GM10266 (cell line): ENCODE measurements at regions not wholly inside any gene's neighbourhood (a gene's known extent, or its start where the extent isn't known, plus 50 kb on each side); places are given as distances from the start of the nearest gene placed in this dataset.
"Not testable (repeated sequence)": the region's sequence is repeated elsewhere in the genome, so short reads cannot be mapped to it uniquely, and the experiment has no call there.

Source experiments
- DNase-seq: peaks from one replicate; pipeline ENCODE4 v3.0.0; 2012; ENCODE audit errors: extremely low spot score
- CTCF ChIP-seq: IDR thresholded peaks from 2 replicates; pipeline ENCODE4 v1.5.1; 2012; ENCODE audit warnings: mild to moderate bottlenecking, low read depth; ENCODE audit not compliant: control insufficient read depth, insufficient read depth; ENCODE audit errors: missing control alignments

DNA sequence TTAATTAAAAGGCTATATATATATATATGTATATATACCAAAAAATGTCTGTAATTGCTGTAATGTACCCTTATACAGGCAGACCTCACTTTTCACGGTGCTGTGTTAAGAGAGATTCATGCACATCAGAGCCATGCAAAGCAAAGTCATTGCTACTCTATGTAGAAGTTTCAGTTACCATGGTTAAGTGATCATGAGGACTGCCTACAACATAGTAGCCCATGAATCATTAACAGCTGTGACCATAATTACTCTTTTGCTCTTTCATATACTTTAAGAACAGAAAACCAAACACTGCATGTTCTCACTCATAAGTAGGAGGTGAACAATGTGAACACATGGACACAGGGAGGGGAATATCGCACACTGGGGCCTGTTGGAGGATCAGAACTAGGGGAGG, 225.3 kb upstream of the EPHA3 start:
- no peak for TF ChIP-seq CTCF
- DNase-seq, result no peak

- not testable (repeated sequence) for DNase-seq
Observed at GRCh38 chr3:88886624-88887023, 220.8 kb upstream of the EPHA3 start.

- no peak for TF ChIP-seq CTCF
- no peak for DNase-seq
Observed at GRCh38 chr3:88896026-88896425, 211.4 kb upstream of the EPHA3 start.

GRCh38 chr3:88912294-88912877, 195.0 kb upstream of the EPHA3 start:
- no peak for DNase-seq
- TF ChIP-seq CTCF, result no peak

GRCh38 chr3:88918841-88919240, 188.6 kb upstream of the EPHA3 start:
- no peak for TF ChIP-seq CTCF
- no peak for DNase-seq

GRCh38 chr3:88921986-88922385, 185.4 kb upstream of the EPHA3 start:
- no peak for TF ChIP-seq CTCF

DNA sequence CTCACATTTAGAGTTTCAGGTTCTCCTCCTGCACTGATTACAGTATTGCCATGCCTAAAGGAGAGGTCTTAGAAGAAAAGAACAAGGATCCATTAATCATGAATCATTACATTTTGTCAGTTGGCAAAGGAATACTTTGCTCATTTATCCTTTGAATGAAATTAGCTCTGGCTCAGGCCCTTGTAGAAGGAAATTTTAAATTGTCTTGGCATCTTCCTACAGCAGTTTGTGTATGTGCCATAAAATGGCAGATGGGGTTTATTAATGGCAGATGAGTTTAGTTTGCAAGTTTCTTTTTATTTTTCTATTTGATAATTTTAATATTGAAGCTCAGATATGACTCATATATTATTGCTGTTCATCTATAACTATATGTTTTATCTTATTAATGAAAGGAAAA, 181.2 kb upstream of the EPHA3 start:
- DNase-seq, result no peak
- TF ChIP-seq CTCF, result no peak

More at GRCh38 chr3:88921986-88922385, 185.4 kb upstream of the EPHA3 start:
- DNase-seq, result no peak

GRCh38 chr3:88930611-88931010, 176.8 kb upstream of the EPHA3 start:
- DNase-seq, result no peak
- TF ChIP-seq CTCF, result no peak
